Glutamatergic neuron (in vitro differentiated cells): ENCODE measurements at regions not wholly inside any gene's neighbourhood (a gene's known extent, or its start where the extent isn't known, plus 50 kb on each side); places are given as distances from the start of the nearest gene placed in this dataset.

Experiments used
- DNase-seq: peaks from one replicate; pipeline ENCODE4 v3.0.0; 2022
- H3K27ac Mint-ChIP-seq: one replicate; pipeline ENCODE4 v1.8.0; 2020; ENCODE audit warnings: mild to moderate bottlenecking, mixed read lengths, inconsistent platforms; ENCODE audit not compliant: unreplicated experiment
- H3K27me3 Mint-ChIP-seq: one replicate; pipeline ENCODE4 v1.8.0; 2020; ENCODE audit warnings: mild to moderate bottlenecking, moderate library complexity, mixed read lengths, inconsistent platforms; ENCODE audit not compliant: unreplicated experiment
- H3K36me3 Mint-ChIP-seq: one replicate; pipeline ENCODE4 v1.8.0; 2020; ENCODE audit warnings: mild to moderate bottlenecking, mixed read lengths, inconsistent platforms; ENCODE audit not compliant: unreplicated experiment
- H3K4me1 Mint-ChIP-seq: one replicate; pipeline ENCODE4 v1.8.0; 2020; ENCODE audit warnings: mild to moderate bottlenecking, low read depth, mixed read lengths, inconsistent platforms; ENCODE audit not compliant: unreplicated experiment
- H3K4me3 Mint-ChIP-seq: one replicate; pipeline ENCODE4 v1.8.0; 2020; ENCODE audit warnings: mild to moderate bottlenecking, mixed read lengths, inconsistent platforms; ENCODE audit not compliant: unreplicated experiment
- H3K9me3 Mint-ChIP-seq: one replicate; pipeline ENCODE4 v1.8.0; 2020; ENCODE audit warnings: mild to moderate bottlenecking, moderate library complexity, mixed read lengths, inconsistent platforms; ENCODE audit not compliant: unreplicated experiment
- CTCF ChIP-seq: fragments of 200-600 bp; sonication (generic); IDR thresholded peaks from one replicate; pipeline ENCODE4 v1.5.0; 2021; ENCODE audit not compliant: partially characterized antibody, unreplicated experiment

- peaks cover 2% of the 10 kb centered on the region for H3K9me3 Mint-ChIP-seq
- no peaks in the 10 kb centered on the region for H3K36me3 Mint-ChIP-seq
- H3K4me1 Mint-ChIP-seq = no peaks in the 10 kb centered on the region
- no peak overlapping the region for H3K4me3 Mint-ChIP-seq
- no peak for DNase-seq
- H3K27ac Mint-ChIP-seq = no peak overlapping the region
- no peak for TF ChIP-seq CTCF
- no peaks in the 10 kb centered on the region for H3K27me3 Mint-ChIP-seq
Observed at GRCh38 chr4:35966566-35966965, 277.7 kb downstream of the ARAP2 start.

DNA sequence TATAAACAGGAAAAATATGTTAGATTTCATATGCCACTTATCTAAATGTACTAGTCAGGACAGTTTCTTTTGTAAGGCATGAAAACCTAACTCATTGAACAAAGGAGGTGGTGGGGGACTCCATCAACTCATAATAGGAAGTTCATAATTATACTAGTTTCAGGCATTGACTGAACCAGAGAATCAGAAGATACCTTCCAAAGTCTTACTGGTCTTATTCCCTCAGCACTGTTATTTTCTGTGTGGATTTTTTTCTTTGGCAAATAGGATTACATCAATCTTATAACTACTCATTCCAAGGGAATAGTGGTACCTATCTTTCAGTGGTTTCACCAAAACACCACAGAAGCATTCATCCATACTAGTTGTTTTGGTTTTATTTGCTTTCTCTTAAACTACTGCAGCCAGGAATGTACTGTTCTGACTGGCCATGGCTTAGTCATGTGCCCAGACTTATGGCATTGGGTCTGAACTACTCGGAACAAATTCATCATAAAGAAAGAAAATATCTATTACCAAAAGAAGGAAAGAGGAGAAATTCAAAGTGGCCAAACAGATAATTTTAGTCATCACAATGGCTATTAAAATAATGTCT is 273.9 kb downstream of the ARAP2 start:
- peaks cover 2% of the 10 kb centered on the region for H3K27me3 Mint-ChIP-seq
- H3K36me3 Mint-ChIP-seq = no peaks in the 10 kb centered on the region
- H3K27ac Mint-ChIP-seq = no peak overlapping the region
- TF ChIP-seq CTCF = no peak
- H3K9me3 Mint-ChIP-seq = peaks cover 2% of the 10 kb centered on the region
- DNase-seq = no peak
- no peaks in the 10 kb centered on the region for H3K4me1 Mint-ChIP-seq
- no peak overlapping the region for H3K4me3 Mint-ChIP-seq

DNA sequence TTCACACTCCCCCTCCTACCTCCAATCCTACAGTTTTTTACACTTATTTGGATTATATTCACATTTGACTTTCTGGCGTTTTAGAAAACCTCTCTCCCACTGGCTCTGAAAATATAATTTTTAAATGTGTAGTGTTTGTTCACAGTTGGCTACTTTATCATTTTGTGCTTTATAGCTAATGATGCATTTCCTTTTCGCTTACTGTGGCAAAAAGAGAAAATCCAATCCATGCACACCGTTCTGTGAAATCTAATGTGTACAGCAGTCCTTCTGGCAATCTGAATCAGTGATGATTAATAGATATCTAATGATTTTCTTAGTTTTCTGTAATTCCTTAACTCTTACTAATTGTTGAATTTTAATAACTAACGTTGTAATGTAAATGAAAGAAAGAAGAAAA is 271.5 kb downstream of the ARAP2 start:
- Mint-ChIP-seq H3K36me3 (no peaks in the 10 kb centered on the region), H3K4me1 (no peaks in the 10 kb centered on the region), H3K4me3 (no peak overlapping the region), H3K27me3 (peaks cover 2% of the 10 kb centered on the region), H3K9me3 (peaks cover 2% of the 10 kb centered on the region), H3K27ac (no peak overlapping the region)
- no peak for DNase-seq
- no peak for TF ChIP-seq CTCF

DNA sequence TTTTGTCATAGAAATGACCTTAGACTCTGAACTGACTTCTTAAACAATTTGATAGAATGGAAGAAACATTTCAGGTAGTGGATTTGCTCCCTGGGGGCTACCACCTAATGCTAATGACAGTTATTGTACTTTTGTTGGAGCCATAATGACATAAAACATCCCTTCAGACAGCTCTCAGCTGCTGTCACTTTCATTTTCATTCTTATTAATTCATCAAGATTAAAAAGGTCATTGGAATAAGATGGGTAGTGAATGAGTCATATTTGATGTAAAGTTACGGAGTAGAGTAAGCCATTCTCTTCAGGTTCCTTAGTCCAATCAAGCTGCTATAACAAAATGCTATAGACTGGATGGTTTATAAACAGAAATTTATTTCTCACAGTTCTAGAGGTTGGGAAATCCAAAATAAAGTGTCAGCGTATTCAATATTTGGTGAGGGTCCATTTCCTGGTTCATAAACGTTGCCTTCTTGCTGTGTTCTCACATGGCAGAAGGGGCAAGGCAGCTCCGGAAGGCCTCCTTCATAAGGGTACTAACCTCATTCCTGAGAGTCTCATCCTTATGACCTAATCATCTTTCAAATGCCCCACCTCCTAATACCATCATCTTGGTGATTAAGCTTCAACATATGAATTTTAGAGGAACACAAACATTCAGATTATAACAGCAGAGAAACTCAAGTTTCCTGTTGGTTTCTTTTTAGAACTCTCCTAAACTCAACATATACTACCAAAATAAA is 268.5 kb downstream of the ARAP2 start:
- Mint-ChIP-seq H3K36me3 (no peaks in the 10 kb centered on the region), H3K4me1 (no peaks in the 10 kb centered on the region), H3K27ac (no peak overlapping the region), H3K4me3 (no peak overlapping the region), H3K9me3 (no peaks in the 10 kb centered on the region), H3K27me3 (peaks cover 2% of the 10 kb centered on the region)
- DNase-seq = no peak
- TF ChIP-seq CTCF = no peak

GRCh38 chr4:35978551-35978950 is 265.8 kb downstream of the ARAP2 start:
- Mint-ChIP-seq H3K36me3 (no peaks in the 10 kb centered on the region), H3K4me3 (no peak overlapping the region), H3K9me3 (no peaks in the 10 kb centered on the region), H3K27me3 (peaks cover 2% of the 10 kb centered on the region), H3K27ac (no peak overlapping the region), H3K4me1 (no peaks in the 10 kb centered on the region)
- no peak for TF ChIP-seq CTCF
- no peak for DNase-seq
